NCI-H510A treated with DMSO at 0.1 percent for 48 hours (cell line): ENCODE measurements at regions not wholly inside any gene's neighbourhood (a gene's known extent, or its start where the extent isn't known, plus 50 kb on each side); places are given as distances from the start of the nearest gene placed in this dataset.

Experiments
- DNase-seq: peaks from one replicate; lab custom pipeline; 2025; lab: John Stamatoyannopoulos, UW

GRCh38 chr5:98065261-98065909, 708.1 kb upstream of the RGMB start:
- DNase-seq: no peak

- no peak for DNase-seq
Measured at GRCh38 chr5:98066910-98067309, 706.6 kb upstream of the RGMB start.

DNA sequence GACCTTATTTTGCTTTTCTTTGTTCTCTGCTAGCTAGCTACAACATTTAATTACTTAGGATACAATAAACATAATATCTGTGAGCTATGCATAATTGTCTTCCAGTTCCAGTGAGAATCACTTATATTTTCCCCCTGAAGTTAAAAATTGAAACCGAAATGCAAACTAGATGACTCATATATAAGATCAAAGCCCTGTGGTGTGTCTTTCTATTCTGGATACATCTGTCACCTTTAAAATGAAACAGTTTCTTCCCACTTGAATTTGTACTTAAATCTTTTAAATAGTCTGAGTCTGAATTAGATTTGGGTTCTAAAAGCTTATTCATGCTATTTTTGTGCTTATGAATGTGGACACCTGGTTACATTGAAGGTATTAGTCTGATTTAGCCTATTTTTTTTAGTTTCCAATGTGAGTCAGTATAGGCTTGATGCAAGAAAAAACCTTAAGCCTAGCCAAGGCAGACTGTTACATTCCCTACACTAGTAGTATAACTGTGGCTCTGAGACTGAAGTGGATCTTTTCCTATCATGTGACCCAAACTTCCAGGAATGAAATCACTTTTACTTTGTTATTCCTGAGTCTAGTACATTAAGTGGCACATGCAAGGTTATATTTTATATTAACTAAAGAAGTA, 703.5 kb upstream of the RGMB start:
- no peak for DNase-seq

GRCh38 chr5:98072921-98073320, 700.5 kb upstream of the RGMB start:
- no peak for DNase-seq

DNA sequence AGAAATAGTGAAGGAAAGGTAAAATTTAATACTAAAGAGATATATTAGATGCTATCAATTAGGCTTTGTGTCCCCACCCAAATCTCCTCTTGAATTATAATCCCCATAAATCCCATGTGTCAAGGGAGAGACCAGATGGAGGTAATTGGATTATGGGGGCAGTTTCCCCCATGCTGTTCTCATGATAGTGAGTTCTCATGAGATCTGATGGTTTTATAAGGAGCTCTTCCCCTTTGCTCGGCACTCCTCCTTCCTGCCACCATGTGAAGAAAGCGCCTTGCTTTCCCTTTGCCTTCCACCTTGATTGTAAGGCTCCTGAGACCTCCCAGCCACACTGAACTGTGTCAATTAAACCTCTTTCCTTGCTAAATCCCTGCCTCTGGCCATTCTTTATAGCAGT, 697.0 kb upstream of the RGMB start:
- DNase-seq: no peak

DNA sequence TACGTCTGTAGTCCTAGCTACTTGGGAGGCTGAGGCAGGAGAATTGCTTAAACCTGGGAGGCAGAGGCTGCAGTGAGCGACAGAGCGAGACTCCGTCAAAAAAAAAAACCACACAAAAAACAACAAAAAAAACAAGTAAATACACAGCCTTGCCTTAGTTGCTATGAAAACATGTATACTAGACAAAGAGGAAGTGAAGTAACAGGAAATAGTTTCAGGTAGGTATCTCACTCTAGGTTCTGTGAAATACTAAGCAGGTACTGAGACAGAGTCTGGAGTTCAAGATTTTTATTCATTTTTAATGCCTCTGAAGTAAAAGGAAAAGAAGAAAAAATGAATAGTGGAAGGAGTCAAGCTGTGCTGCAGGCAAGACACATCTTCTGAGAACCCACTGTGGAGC, 687.9 kb upstream of the RGMB start:
- DNase-seq: no peak

DNA sequence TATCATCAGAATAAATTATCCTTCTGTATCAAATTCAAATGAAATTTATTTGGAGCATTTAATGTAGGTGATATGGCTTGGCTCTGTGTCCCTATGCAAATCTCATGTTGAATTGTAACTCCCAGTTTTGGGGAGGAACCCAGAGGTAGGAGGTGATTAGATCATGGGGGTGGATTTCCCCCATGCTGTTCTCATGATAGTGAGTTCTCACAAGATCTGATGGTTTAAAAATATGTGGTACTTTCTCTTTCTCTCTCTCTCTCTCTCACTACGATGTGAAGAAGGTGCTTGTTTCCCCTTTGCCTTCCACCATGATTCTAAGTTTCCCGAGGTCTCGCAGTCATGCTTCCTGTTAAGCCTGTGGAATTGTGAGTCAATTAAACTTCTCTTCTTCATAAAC, 678.4 kb upstream of the RGMB start:
- DNase-seq: no peak

DNA sequence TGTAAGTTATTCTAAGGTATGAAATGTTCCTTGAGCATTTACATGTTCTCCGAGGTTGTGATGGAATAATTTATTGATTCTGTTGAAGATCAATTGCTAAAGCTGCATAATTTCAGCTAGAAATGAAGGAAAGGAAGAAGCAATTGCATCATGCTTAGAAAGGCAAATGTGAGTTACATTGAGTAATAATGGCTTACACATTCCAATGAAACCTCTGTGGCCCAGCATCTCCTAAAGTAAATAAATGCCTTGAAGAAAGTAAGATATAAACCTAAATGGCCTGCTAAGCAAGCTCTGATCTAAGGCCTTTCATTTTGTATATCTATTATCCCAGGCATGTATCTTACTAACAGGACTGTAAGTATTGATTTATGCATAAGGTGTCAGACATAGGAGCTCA, 677.3 kb upstream of the RGMB start:
- no peak for DNase-seq

GRCh38 chr5:98099448-98100105, 673.9 kb upstream of the RGMB start:
- DNase-seq: no peak

GRCh38 chr5:98101131-98101530, 672.3 kb upstream of the RGMB start:
- DNase-seq: no peak

- DNase-seq: no peak
Measured at GRCh38 chr5:98102936-98103335, 670.5 kb upstream of the RGMB start.

DNA sequence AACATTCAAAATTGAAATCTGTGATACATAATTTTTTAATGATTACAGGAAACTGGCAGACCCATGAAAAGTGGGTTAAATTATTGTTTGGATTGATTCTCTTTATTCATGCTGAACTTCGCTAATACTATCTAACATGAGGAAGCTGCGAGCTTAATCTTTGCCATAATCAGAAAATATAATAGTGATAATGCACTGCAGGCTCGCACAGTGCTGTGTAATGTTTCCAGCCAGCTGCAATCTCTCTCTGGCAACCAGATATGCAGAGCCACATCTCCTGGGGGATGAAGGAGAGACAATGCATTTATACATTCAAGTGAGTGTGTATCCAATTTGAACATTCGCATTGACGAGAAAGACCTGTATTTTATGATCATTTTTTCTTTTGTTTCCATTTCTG, 669.7 kb upstream of the RGMB start:
- DNase-seq: no peak

- no peak for DNase-seq
Measured at GRCh38 chr5:98104454-98105188, 668.8 kb upstream of the RGMB start.

- no peak for DNase-seq
Measured at GRCh38 chr5:98105681-98106080, 667.8 kb upstream of the RGMB start.

- no peak for DNase-seq
Measured at GRCh38 chr5:98106116-98107031, 667.1 kb upstream of the RGMB start.

GRCh38 chr5:98108497-98108896, 665.0 kb upstream of the RGMB start:
- no peak for DNase-seq

DNA sequence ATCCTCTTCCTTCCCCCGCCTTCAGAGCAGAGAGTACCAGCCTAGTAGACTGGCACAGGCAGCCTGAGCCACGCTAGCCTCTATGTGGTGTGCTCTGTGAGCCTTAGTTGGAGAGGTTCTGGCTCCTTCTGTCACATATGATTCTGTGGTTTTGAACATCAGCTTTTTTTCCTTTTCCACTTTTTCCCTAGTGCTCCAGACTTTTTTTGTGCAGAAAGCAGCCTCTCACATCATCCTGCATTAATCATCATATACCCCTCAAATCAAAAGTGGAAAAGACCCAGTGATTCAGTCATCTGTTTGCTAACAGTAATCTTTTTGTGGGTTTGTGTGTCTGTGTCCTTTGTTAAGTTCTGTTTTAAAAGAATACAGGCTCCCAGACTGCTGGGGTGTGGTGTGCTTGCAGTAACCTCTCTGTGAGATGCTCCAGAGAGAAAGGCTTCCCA, 663.9 kb upstream of the RGMB start:
- DNase-seq: no peak

DNA sequence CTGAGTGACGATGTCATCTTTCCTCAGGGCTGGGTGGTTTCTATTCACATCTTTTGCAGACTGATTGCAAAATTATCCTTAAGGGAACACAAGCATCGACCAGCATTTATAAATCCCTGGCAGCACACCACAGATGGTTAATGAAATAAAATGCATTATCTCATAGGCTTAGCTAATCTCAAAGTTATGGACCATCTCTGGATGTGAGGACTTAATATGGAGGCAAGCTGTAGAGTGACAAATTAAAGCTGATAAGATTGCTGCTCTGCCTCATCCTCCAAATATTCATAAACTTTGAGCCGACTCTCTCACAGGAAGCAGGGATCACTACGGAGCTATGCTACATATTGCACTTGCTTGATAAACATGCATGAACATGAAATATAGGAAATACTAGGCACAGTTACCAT, 663.2 kb upstream of the RGMB start:
- DNase-seq: no peak

- DNase-seq: no peak
Measured at GRCh38 chr5:98110791-98111190, 662.7 kb upstream of the RGMB start.

DNA sequence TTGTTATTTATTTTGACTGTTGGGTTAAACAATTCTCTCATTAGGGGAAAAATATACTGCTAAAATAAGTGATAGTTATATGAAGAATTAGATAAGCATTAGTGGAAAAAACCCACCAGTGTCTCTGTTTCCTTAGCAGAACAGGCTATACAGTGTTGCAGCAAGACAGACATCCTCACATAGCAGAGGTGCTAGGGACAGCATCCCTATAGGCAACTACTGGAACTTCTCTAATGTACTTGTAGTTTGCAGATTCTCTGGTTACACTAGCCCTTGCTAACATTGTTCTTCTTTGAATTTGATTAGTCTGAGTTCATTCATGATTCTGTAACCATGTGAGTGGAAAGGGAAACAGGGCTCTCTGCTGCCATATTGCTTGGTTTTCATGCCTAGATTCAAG, 661.8 kb upstream of the RGMB start:
- DNase-seq: no peak

DNA sequence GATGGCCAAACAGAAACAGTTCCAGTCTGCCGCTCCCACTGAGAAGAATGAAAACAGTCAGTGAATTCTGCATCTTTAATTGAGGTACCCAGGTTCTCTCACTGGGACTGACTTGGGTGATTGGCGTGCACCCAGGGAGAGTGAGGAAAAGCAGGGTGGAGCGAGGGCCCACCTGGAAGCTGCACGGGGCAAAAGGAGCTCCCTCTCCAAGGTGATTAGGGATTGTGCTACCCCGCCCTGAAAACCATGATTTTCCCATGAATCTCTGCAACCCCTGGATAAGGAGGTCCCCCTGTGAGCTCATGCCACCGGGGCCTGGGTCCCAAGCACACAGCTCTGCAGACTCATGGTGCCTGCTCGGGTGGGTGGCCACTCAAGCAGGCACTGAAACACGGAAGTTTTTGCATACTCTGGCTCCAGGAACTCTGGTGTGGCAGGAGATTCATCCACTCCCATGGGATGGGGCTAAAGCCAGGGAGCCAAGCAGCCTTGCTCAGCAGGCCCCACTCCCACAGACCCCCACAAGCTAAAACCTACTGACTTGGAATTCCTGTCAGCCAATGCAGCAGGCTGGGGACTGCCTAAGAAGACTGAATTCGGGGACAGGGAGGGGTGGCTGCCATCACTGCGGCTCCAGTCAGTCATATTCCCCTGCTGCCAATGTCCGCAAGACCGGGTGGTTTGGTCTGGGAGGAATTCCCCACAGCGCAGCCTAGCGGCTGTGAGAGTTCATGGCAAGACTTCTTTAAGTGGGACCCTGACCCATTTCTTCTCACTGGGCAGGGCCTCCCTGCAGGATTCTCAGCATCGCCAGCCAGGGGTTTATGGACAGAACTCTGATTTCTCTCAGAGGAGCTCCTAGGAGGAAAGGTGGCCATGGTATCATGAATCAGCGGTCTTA, 652.2 kb upstream of the RGMB start:
- DNase-seq: no peak
